ENCODE measurements at regions not wholly inside any gene's neighbourhood (a gene's known extent, or its start where the extent isn't known, plus 50 kb on each side); places are given as distances from the start of the nearest gene placed in this dataset.

DNA sequence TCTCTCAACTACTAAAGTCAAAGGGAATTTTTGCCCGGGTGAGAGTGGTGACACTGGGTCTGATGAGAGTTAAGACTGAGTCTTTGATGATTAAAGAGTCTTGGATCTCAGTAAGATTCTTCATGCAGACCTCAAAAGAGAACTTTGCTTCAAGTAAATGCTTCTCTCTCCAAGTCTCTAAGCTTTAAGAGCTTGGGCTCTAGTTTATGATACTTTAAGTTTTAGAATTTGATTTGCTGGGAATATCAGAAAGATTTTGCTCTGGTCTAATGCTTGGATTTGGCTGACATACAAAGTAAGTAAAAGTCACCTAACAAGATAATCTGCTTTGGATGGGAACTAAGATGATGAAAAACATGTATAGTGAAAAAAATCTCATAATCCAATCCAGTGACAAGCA, 566.3 kb downstream of the MAT2B start:
- TF ChIP-seq POLR2A (IDR thresholded peaks at IDR 0.05): no peak
- no peak for TF ChIP-seq EP300 (IDR thresholded peaks at IDR 0.05; ENCODE audit: low read depth)

Measured in transverse colon (tissue), 1 donor.